ENCODE measurements at regions not wholly inside any gene's neighbourhood (a gene's known extent, or its start where the extent isn't known, plus 50 kb on each side); places are given as distances from the start of the nearest gene placed in this dataset.

GRCh38 chr1:110736900-110737605, 62.3 kb upstream of the KCNA3 start:
- Histone ChIP-seq H3K4me3 (no peak overlapping the region), H3K9me3 (no peaks in the 10 kb centered on the region), H3K4me1 (no peaks in the 10 kb centered on the region), H3K27me3 (no peaks in the 10 kb centered on the region), H3K27ac (no peak overlapping the region), H3K36me3 (no peaks in the 10 kb centered on the region)
- DNase-seq, result no peak
- TF ChIP-seq, protein P1, sequence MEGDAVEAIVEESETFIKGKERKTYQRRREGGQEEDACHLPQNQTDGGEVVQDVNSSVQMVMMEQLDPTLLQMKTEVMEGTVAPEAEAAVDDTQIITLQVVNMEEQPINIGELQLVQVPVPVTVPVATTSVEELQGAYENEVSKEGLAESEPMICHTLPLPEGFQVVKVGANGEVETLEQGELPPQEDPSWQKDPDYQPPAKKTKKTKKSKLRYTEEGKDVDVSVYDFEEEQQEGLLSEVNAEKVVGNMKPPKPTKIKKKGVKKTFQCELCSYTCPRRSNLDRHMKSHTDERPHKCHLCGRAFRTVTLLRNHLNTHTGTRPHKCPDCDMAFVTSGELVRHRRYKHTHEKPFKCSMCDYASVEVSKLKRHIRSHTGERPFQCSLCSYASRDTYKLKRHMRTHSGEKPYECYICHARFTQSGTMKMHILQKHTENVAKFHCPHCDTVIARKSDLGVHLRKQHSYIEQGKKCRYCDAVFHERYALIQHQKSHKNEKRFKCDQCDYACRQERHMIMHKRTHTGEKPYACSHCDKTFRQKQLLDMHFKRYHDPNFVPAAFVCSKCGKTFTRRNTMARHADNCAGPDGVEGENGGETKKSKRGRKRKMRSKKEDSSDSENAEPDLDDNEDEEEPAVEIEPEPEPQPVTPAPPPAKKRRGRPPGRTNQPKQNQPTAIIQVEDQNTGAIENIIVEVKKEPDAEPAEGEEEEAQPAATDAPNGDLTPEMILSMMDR (IDR thresholded peaks at IDR 0.05), result no peak
- intact Hi-C loops (cut with DNase I; ENCODE audit: low total_unique reads), result no loop called here

DNA sequence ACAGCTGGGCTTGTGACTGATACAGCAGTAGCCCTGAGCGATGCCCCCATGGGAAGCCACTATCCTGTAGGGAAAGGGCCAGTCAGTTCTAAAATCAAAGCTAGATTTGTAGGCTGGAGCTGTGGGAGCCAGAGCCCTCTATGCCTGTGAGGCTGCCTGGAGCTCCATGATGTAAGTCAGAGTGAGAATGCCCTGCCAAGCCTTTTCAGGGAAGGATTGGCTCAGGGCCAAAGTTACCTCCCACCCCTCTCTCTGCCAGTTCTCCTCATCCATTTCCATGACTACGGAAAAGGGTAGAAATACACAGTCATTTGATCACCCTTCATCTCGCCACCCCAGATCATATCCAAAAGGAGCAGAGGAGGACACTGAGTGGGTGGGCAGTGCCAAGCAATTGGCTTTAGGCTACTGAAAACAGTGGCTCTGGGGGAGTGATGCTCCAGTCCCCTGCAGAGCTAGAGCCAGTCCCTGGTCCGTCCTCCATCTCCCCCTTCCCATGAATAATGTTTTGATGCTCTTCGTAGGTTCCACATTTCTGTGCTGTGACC, 59.5 kb upstream of the KCNA3 start:
- intact Hi-C loops (cut with DNase I; ENCODE audit: low total_unique reads), result no loop called here
- DNase-seq, result no peak

GRCh38 chr1:110731529-110731928, 56.8 kb upstream of the KCNA3 start:
- DNase-seq, result no peak
- H3K9me3 ChIP-seq, result no peaks in the 10 kb centered on the region
- H3K4me3 ChIP-seq, result no peak overlapping the region
- TF ChIP-seq, protein P1 (IDR thresholded peaks at IDR 0.05), result no peak
- H3K4me1 ChIP-seq, result no peaks in the 10 kb centered on the region
- H3K36me3 ChIP-seq, result no peaks in the 10 kb centered on the region
- intact Hi-C loops (cut with DNase I; ENCODE audit: low total_unique reads), result no loop called here
- no peaks in the 10 kb centered on the region for H3K27me3 ChIP-seq
- no peak overlapping the region for H3K27ac ChIP-seq

More for the DNA sequence above, 59.5 kb upstream of the KCNA3 start:
- TF ChIP-seq, protein P1 (IDR thresholded peaks at IDR 0.05), result no peak
- Histone ChIP-seq H3K9me3 (no peaks in the 10 kb centered on the region), H3K27me3 (no peaks in the 10 kb centered on the region), H3K36me3 (no peaks in the 10 kb centered on the region), H3K4me1 (no peaks in the 10 kb centered on the region), H3K4me3 (no peak overlapping the region), H3K27ac (no peak overlapping the region)

- TF ChIP-seq, protein P1 (IDR thresholded peaks at IDR 0.05), result no peak
These were observed 53.8 kb upstream of the KCNA3 start for GRCh38 chr1:110728388-110729001.

DNA sequence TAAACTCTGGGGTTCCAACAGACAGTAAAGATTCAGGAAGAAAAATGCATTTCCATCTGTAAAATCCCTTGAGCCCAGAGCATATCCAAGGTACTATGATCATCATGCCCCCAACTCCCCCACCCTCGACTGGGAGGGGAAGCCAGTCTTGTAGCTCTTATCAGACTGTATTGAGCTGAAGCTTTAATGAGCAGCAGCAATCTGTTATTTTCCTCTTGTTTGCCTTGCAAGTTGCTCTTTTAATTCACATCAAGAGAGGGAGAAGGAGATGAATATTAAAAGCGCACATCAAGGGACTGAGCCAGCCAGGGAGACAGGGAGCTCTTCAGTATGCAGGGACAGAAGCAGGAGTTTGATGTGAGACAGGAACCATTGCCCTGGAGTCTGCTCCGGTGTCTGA, 52.5 kb upstream of the KCNA3 start:
- Histone ChIP-seq H3K36me3 (no peaks in the 10 kb centered on the region), H3K27ac (no peak overlapping the region), H3K9me3 (no peaks in the 10 kb centered on the region), H3K4me3 (no peak overlapping the region), H3K4me1 (no peaks in the 10 kb centered on the region), H3K27me3 (no peaks in the 10 kb centered on the region)
- DNase-seq, result no peak
- intact Hi-C loops (cut with DNase I; ENCODE audit: low total_unique reads), result no loop called here
- TF ChIP-seq, protein P1 (IDR thresholded peaks at IDR 0.05), result no peak

More at GRCh38 chr1:110728388-110729001, 53.8 kb upstream of the KCNA3 start:
- H3K27ac ChIP-seq, result no peak overlapping the region
- intact Hi-C loops (cut with DNase I; ENCODE audit: low total_unique reads), result no loop called here
- no peaks in the 10 kb centered on the region for H3K9me3 ChIP-seq
- no peaks in the 10 kb centered on the region for H3K4me1 ChIP-seq
- no peak for DNase-seq
- H3K4me3 ChIP-seq, result no peak overlapping the region
- H3K27me3 ChIP-seq, result no peaks in the 10 kb centered on the region
- no peaks in the 10 kb centered on the region for H3K36me3 ChIP-seq
